SK-N-SH (cell line): ENCODE measurements at regions not wholly inside any gene's neighbourhood (a gene's known extent, or its start where the extent isn't known, plus 50 kb on each side); places are given as distances from the start of the nearest gene placed in this dataset.
A peak's percentile ranks its signal among the peaks of the same experiment; 100 is the strongest.

Experiments
- CTCF ChIA-PET: fragments of 300-600, 350-600 bp; formaldehyde crosslinking; extraction: SDS; loops from one replicate; lab custom pipeline; 2021; lab: Yijun Ruan, JAX
- POLR2A ChIA-PET: fragments of 350-600 bp; sonication (Branson Sonifier 250); formaldehyde crosslinking; extraction: SDS; loops from one replicate; lab custom pipeline; 2020; ENCODE audit warnings: antibody characterized with exemption, inconsistent platforms; lab: Yijun Ruan, JAX
- DNase-seq: peaks from one replicate; pipeline ENCODE4 v3.0.0; 2012
- H2AFZ ChIP-seq: fragments of 200-600 bp; sonication (generic); 2 replicates; pipeline ENCODE4 v1.8.1; 2016; ENCODE audit warnings: antibody characterized with exemption, mild to moderate bottlenecking, low read depth
- H3F3A ChIP-seq: fragments of 200-600 bp; sonication (generic); replicated peaks from 2 replicates; pipeline ENCODE3; 2016; ENCODE audit warnings: antibody characterized with exemption, mild to moderate bottlenecking; ENCODE audit not compliant: insufficient read depth
- H3K27ac ChIP-seq, 2 experiments: fragments of 200-500 bp in 1 of 2; fragments of 200-600 bp in 1 of 2; sonication (Bioruptor generic) in 1 of 2; sonication (generic), shearing (Covaris generic) in 1 of 2; 2 replicates each; pipeline versions ENCODE4 v1.5.1 to v1.6.1; 2014 to 2016; ENCODE audit warnings: low read depth in 2 of 2, inconsistent platforms in 1 of 2, low read length in 1 of 2, mild to moderate bottlenecking in 1 of 2, mixed read lengths in 1 of 2
- H3K27me3 ChIP-seq: fragments of 200-600 bp; sonication (generic), shearing (Covaris generic); 2 replicates; pipeline ENCODE4 v1.6.1; 2016; ENCODE audit warnings: mixed run types; ENCODE audit not compliant: insufficient read depth
- H3K36me3 ChIP-seq, 2 experiments: fragments of 200-500 bp in 1 of 2; fragments of 200-600 bp in 1 of 2; sonication (Bioruptor generic) in 1 of 2; sonication (generic) in 1 of 2; replicated peaks in 1 of 2; 2 replicates each; pipeline versions ENCODE3 to v1.5.1; 2014 to 2016; ENCODE audit warnings: low read length in 1 of 2, mild to moderate bottlenecking in 1 of 2; ENCODE audit not compliant: insufficient read depth in 2 of 2, control insufficient read depth in 1 of 2
- H3K4me1 ChIP-seq, 2 experiments: fragments of 200-500 bp in 1 of 2; fragments of 200-600 bp in 1 of 2; sonication (Bioruptor generic) in 1 of 2; sonication (generic), shearing (Covaris generic) in 1 of 2; 2 replicates each; pipeline versions ENCODE4 v1.5.1 to v1.6.1; 2014 to 2016; ENCODE audit warnings: low read depth in 1 of 2, low read length in 1 of 2, mixed run types in 1 of 2; ENCODE audit not compliant: insufficient read depth in 2 of 2, control insufficient read depth in 1 of 2
- H3K4me2 ChIP-seq: fragments of 200-600 bp; sonication (generic), shearing (Covaris generic); 2 replicates; pipeline ENCODE4 v1.6.1; 2017; ENCODE audit warnings: mixed run types
- H3K4me3 ChIP-seq, 2 experiments: fragments of 200-500 bp in 1 of 2; fragments of 200-600 bp in 1 of 2; sonication (Bioruptor generic) in 1 of 2; sonication (generic), shearing (Covaris generic) in 1 of 2; 2 replicates each; pipeline versions ENCODE4 v1.5.1 to v1.8.1; 2014 to 2016; ENCODE audit warnings: low read depth in 2 of 2, inconsistent platforms in 1 of 2, low read length in 1 of 2, mild to moderate bottlenecking in 1 of 2, mixed read lengths in 1 of 2, moderate library complexity in 1 of 2
- H3K79me2 ChIP-seq: fragments of 200-600 bp; sonication (generic); 2 replicates; pipeline ENCODE4 v1.8.1; 2017; ENCODE audit warnings: mild to moderate bottlenecking; ENCODE audit not compliant: insufficient read depth
- H3K9ac ChIP-seq: fragments of 200-600 bp; sonication (generic); 2 replicates; pipeline ENCODE4 v1.6.1; 2017; ENCODE audit warnings: mixed run types
- H3K9me2 ChIP-seq: fragments of 200-600 bp; sonication (generic); 2 replicates; pipeline ENCODE4 v1.6.1; 2017; ENCODE audit warnings: mixed run types
- H3K9me3 ChIP-seq: fragments of 200-600 bp; sonication (generic); 2 replicates; pipeline ENCODE4 v1.6.1; 2017; ENCODE audit warnings: mixed run types, mild to moderate bottlenecking, moderate library complexity
- H4K20me1 ChIP-seq: fragments of 200-600 bp; sonication (generic); 2 replicates; pipeline ENCODE4 v1.6.1; 2017; ENCODE audit warnings: mild to moderate bottlenecking, mixed run types; ENCODE audit not compliant: insufficient read depth
- ELF1 ChIP-seq: IDR thresholded peaks from 2 replicates; pipeline ENCODE4 v1.4.0; 2012
- EP300 ChIP-seq, 2 experiments: IDR thresholded peaks; 2 replicates each; pipeline versions ENCODE4 v1.4.0 to v1.6.1; 2012; ENCODE audit warnings: borderline replicate concordance in 1 of 2, low read depth in 1 of 2, low read length in 1 of 2
- EZH2phosphoT487 ChIP-seq: fragments of 200-600 bp; sonication (generic); IDR thresholded peaks from 2 replicates; pipeline ENCODE4 v1.6.1; 2017; ENCODE audit warnings: low read depth, mixed run types, mild to moderate bottlenecking, antibody characterized with exemption, moderate library complexity, borderline replicate concordance
- FOXM1 ChIP-seq: IDR thresholded peaks from 2 replicates; pipeline ENCODE4 v1.4.0; 2012; ENCODE audit warnings: low read depth, mild to moderate bottlenecking
- GATA2 ChIP-seq: sonication (generic); formaldehyde crosslinking; IDR thresholded peaks from 2 replicates; pipeline ENCODE4 v1.5.0; 2020; ENCODE audit warnings: mild to moderate bottlenecking, missing genetic modification reagents
- JUND ChIP-seq: IDR thresholded peaks from 2 replicates; pipeline ENCODE4 v1.4.0; 2012
- MAX ChIP-seq: IDR thresholded peaks from 2 replicates; pipeline ENCODE4 v1.4.0; 2012; ENCODE audit warnings: low read depth
- MXI1 ChIP-seq: IDR thresholded peaks from 2 replicates; pipeline ENCODE4 v1.6.1; 2012; ENCODE audit warnings: mild to moderate bottlenecking, low read depth, low read length, improper control_type of control experiment
- NFIC ChIP-seq: IDR thresholded peaks from 2 replicates; pipeline ENCODE4 v1.4.0; 2012; ENCODE audit warnings: borderline replicate concordance
- NRF1 ChIP-seq: IDR thresholded peaks from 2 replicates; pipeline ENCODE4 v1.6.1; 2012; ENCODE audit warnings: low read depth, mild to moderate bottlenecking, low read length
- PBX3 ChIP-seq: IDR thresholded peaks from 2 replicates; pipeline ENCODE4; 2012
- RCOR1 ChIP-seq: fragments of 150-350 bp; IDR thresholded peaks from 2 replicates; pipeline ENCODE4 v1.6.1; 2017; ENCODE audit warnings: antibody characterized with exemption, low read length
- REST ChIP-seq: IDR thresholded peaks from 2 replicates; pipeline ENCODE4 v1.6.1; 2012; ENCODE audit warnings: mild to moderate bottlenecking, low read depth, low read length, moderate library complexity
- RXRA ChIP-seq: IDR thresholded peaks from 2 replicates; pipeline ENCODE4 v1.4.0; 2012; ENCODE audit warnings: low read depth, mild to moderate bottlenecking, borderline replicate concordance
- SMC3 ChIP-seq: IDR thresholded peaks from 2 replicates; pipeline ENCODE4 v1.6.1; 2012; ENCODE audit warnings: low read depth, low read length, improper control_type of control experiment
- TAF1 ChIP-seq: IDR thresholded peaks from 2 replicates; pipeline ENCODE4 v1.6.1; 2012; ENCODE audit warnings: low read depth, mild to moderate bottlenecking, low read length, moderate library complexity, borderline replicate concordance
- TCF12 ChIP-seq: IDR thresholded peaks from 2 replicates; pipeline ENCODE4 v1.4.0; 2012
- TEAD4 ChIP-seq: IDR thresholded peaks from 2 replicates; pipeline ENCODE4 v1.4.0; 2012; ENCODE audit warnings: mild to moderate bottlenecking, borderline replicate concordance; ENCODE audit not compliant: insufficient read depth
- USF1 ChIP-seq: IDR thresholded peaks from 2 replicates; pipeline ENCODE4 v1.4.0; 2012; ENCODE audit warnings: low read depth, borderline replicate concordance
- YY1 ChIP-seq: IDR thresholded peaks from 2 replicates; pipeline ENCODE4 v1.4.0; 2012; ENCODE audit warnings: low read depth, mild to moderate bottlenecking
- ZBTB33 ChIP-seq: IDR thresholded peaks from 2 replicates; pipeline ENCODE4 v1.4.0; 2012; ENCODE audit warnings: low read depth, borderline replicate concordance
- WGBS: methylation state at CpG from one replicate; pipeline ENCODE4 v1.1.6; 2017; ENCODE audit warnings: low lambda C conversion rate; 5-methylcytosine and 5-hydroxymethylcytosine counted together

- Histone ChIP-seq H3F3A (peaks cover 5% of the 10 kb centered on the region), H3K27ac (peak overlapping the region in 1 of 2 experiments; percentile 100; a peak in 2 of 4 replicates), H3K27me3 (no peaks in the 10 kb centered on the region), H3K9me3 (no peaks in the 10 kb centered on the region), H3K4me2 (no peak overlapping the region), H3K9ac (no peak overlapping the region), H3K9me2 (no peaks in the 10 kb centered on the region), H2AFZ (no peak overlapping the region), H4K20me1 (no peaks in the 10 kb centered on the region), H3K4me3 (no peak overlapping the region), H3K79me2 (no peaks in the 10 kb centered on the region), H3K4me1 (peaks cover 0 to 49% of the 10 kb centered on the region in 2 experiments; a peak in 2 of 4 replicates), H3K36me3 (no peaks in the 10 kb centered on the region)
- ChIA-PET POLR2A (no interaction called here), CTCF (interaction anchor here (2.6 kb wide), 1 partner anchor 263 kb away, joined by 10 read pairs; no protein-coding TSS in a partner anchor)
- TF ChIP-seq EP300 (IDR thresholded peaks at IDR 0.05; ENCODE audit: borderline replicate concordance in 1 of 2, low read depth in 1 of 2, low read length in 1 of 2) (peak in 1 of 2 experiments; percentile 83; a peak in 2 of 4 replicates), SMC3 (no peak), GATA2 (CRISPR knock-in tag) (peak; percentile 25; the same call in 1 of the 2 replicates)
- WGBS, result 83% methylated on average over 1 of the region's 1 CpG
- DNase-seq, result no peak
Measured at GRCh38 chr1:55639051-55639450, 423.9 kb upstream of the USP24 start.

- Histone ChIP-seq H3K9me3 (no peaks in the 10 kb centered on the region), H3K9ac (no peak overlapping the region), H3F3A (peaks cover 23% of the 10 kb centered on the region), H3K79me2 (no peaks in the 10 kb centered on the region), H3K36me3 (no peaks in the 10 kb centered on the region), H3K4me2 (no peak overlapping the region), H3K9me2 (no peaks in the 10 kb centered on the region), H3K27ac (peak overlapping the region in 1 of 2 experiments; percentile 35; a peak in 2 of 4 replicates), H4K20me1 (no peaks in the 10 kb centered on the region), H3K4me3 (no peak overlapping the region), H2AFZ (no peak overlapping the region), H3K4me1 (peaks cover 7 to 41% of the 10 kb centered on the region in 2 experiments; a peak in 3 of 4 replicates), H3K27me3 (no peaks in the 10 kb centered on the region)
- WGBS, result 93% methylated on average over 1 of the region's 1 CpG
- CTCF ChIA-PET, result no interaction called here
- DNase-seq, result no peak
- POLR2A ChIA-PET, result no interaction called here
- TF ChIP-seq JUND, result no peak
- no peak for TF ChIP-seq YY1
- no peak for TF ChIP-seq USF1
- TF ChIP-seq ELF1, result no peak
- TF ChIP-seq TEAD4, result no peak
- no peak for TF ChIP-seq RXRA
- TF ChIP-seq ZBTB33, result no peak
- TF ChIP-seq PBX3, result no peak
- TF ChIP-seq TAF1, result no peak
- no peak for TF ChIP-seq NFIC
- TF ChIP-seq FOXM1, result no peak
- no peak for TF ChIP-seq TCF12
- no peak for TF ChIP-seq EZH2phosphoT487
- no peak for TF ChIP-seq MAX
- no peak for TF ChIP-seq NRF1
- no peak for TF ChIP-seq REST
- TF ChIP-seq RCOR1, result no peak
- no peak for TF ChIP-seq MXI1
- TF ChIP-seq SMC3, result no peak
Measured at GRCh38 chr1:55636696-55637095, 421.5 kb upstream of the USP24 start.
